HG03135 (cell line): ENCODE measurements at regions not wholly inside any gene's neighbourhood (a gene's known extent, or its start where the extent isn't known, plus 50 kb on each side); places are given as distances from the start of the nearest gene placed in this dataset.
"Not testable (repeated sequence)": the region's sequence is repeated elsewhere in the genome, so short reads cannot be mapped to it uniquely, and the experiment has no call there.

Experiments
- ATAC-seq: cut with Tn5 transposase; IDR thresholded peaks from one replicate; pipeline ENCODE4 v1.9.1; 2021; ENCODE audit warnings: mild to moderate bottlenecking, moderate library complexity; ENCODE audit not compliant: unreplicated experiment

- no peak for ATAC-seq
These were observed 251.7 kb upstream of the ACTBL2 start for GRCh38 chr5:57734296-57734695.

- no peak for ATAC-seq
These were observed 245.0 kb upstream of the ACTBL2 start for GRCh38 chr5:57727591-57727990.

GRCh38 chr5:57725658-57726504 is 243.3 kb upstream of the ACTBL2 start:
- no peak for ATAC-seq

- ATAC-seq = no peak
These were observed 242.2 kb upstream of the ACTBL2 start for GRCh38 chr5:57724836-57725235.

GRCh38 chr5:57721226-57721625 is 238.6 kb upstream of the ACTBL2 start:
- ATAC-seq = no peak

GRCh38 chr5:57720656-57721055 is 238.0 kb upstream of the ACTBL2 start:
- ATAC-seq = no peak

- no peak for ATAC-seq
These were observed 236.6 kb upstream of the ACTBL2 start for GRCh38 chr5:57719216-57719615.

GRCh38 chr5:57718155-57718554 is 235.5 kb upstream of the ACTBL2 start:
- no peak for ATAC-seq

- no peak for ATAC-seq
These were observed 234.9 kb upstream of the ACTBL2 start for GRCh38 chr5:57717555-57717954.

- no peak for ATAC-seq
These were observed 234.1 kb upstream of the ACTBL2 start for GRCh38 chr5:57716661-57717060.

- ATAC-seq = no peak
These were observed 232.7 kb upstream of the ACTBL2 start for GRCh38 chr5:57715296-57715695.

- not testable (repeated sequence) for ATAC-seq
These were observed 230.9 kb upstream of the ACTBL2 start for GRCh38 chr5:57713535-57713934.

- ATAC-seq = no peak
These were observed 229.3 kb upstream of the ACTBL2 start for GRCh38 chr5:57711946-57712345.

GRCh38 chr5:57711471-57711870 is 228.9 kb upstream of the ACTBL2 start:
- no peak for ATAC-seq

- ATAC-seq = no peak
These were observed 227.5 kb upstream of the ACTBL2 start for GRCh38 chr5:57710126-57710525.

GRCh38 chr5:57705769-57706168 is 223.2 kb upstream of the ACTBL2 start:
- no peak for ATAC-seq

GRCh38 chr5:57703721-57704120 is 221.1 kb upstream of the ACTBL2 start:
- ATAC-seq = no peak

GRCh38 chr5:57700484-57700883 is 217.9 kb upstream of the ACTBL2 start:
- no peak for ATAC-seq

GRCh38 chr5:57700072-57700471 is 217.5 kb upstream of the ACTBL2 start:
- ATAC-seq = no peak

- ATAC-seq = no peak
These were observed 216.2 kb upstream of the ACTBL2 start for GRCh38 chr5:57698802-57699201.

GRCh38 chr5:57698086-57698485 is 215.5 kb upstream of the ACTBL2 start:
- no peak for ATAC-seq

GRCh38 chr5:57696825-57697570 is 214.4 kb upstream of the ACTBL2 start:
- ATAC-seq = no peak
